ENCODE measurements at regions not wholly inside any gene's neighbourhood (a gene's known extent, or its start where the extent isn't known, plus 50 kb on each side); places are given as distances from the start of the nearest gene placed in this dataset.

DNA sequence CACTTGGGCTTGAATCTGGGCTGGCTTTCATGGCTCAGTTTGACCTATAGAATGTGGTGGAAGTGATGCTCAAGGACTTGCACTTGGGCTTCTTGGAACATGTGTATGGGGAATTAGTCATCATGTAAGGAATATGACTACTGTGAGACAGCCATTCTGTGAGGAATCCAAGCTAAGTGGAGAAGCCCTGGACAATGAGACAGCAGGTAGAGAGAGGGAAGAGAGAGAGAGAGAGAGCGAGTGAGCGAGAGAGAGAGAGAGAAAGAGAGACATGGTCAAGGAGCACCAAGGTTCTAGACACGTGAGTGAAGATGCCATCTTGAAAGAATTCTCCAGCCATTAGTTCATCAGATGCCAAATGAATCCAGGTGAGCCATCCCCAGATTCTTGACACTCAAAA, 261.6 kb upstream of the SORL1-AS1 start:
- no peak for TF ChIP-seq POLR2AphosphoS5 (IDR thresholded peaks at IDR 0.05; ENCODE audit: borderline replicate concordance, low read depth, low read length)
- TF ChIP-seq FOXP2 (optimal IDR thresholded peaks at IDR 0.05; ENCODE audit: control extremely low read depth, extremely low read length, insufficient read depth): no peak
- no peak for TF ChIP-seq EZH2 (IDR thresholded peaks at IDR 0.05)

Data from SK-N-MC (cell line).